HUES48 (cell line): ENCODE measurements at regions not wholly inside any gene's neighbourhood (a gene's known extent, or its start where the extent isn't known, plus 50 kb on each side); places are given as distances from the start of the nearest gene placed in this dataset.

Source experiments
- H3K27ac ChIP-seq: one replicate; pipeline ENCODE4 v1.7.0; 2013; ENCODE audit warnings: low read depth, low read length, inconsistent platforms
- H3K27me3 ChIP-seq: 2 replicates; pipeline ENCODE4 v1.6.1; 2013; ENCODE audit warnings: mild to moderate bottlenecking, low read length; ENCODE audit not compliant: control insufficient read depth, insufficient read depth
- H3K36me3 ChIP-seq: 2 replicates; pipeline ENCODE4 v1.6.1; 2013; ENCODE audit warnings: low read length; ENCODE audit not compliant: control insufficient read depth, insufficient read depth
- H3K4me1 ChIP-seq: 2 replicates; pipeline ENCODE4 v1.6.1; 2013; ENCODE audit warnings: mild to moderate bottlenecking, low read length; ENCODE audit not compliant: control insufficient read depth, insufficient read depth
- H3K4me3 ChIP-seq: 2 replicates; pipeline ENCODE4 v1.5.1; 2013; ENCODE audit warnings: mild to moderate bottlenecking, low read depth, low read length
- H3K9ac ChIP-seq: 2 replicates; pipeline ENCODE4 v1.6.1; 2013; ENCODE audit warnings: mild to moderate bottlenecking, low read depth, low read length, moderate library complexity
- H3K9me3 ChIP-seq: 2 replicates; pipeline ENCODE4 v1.6.1; 2013; ENCODE audit warnings: low read length; ENCODE audit not compliant: control insufficient read depth, insufficient read depth

- Histone ChIP-seq H3K36me3 (no peaks in the 10 kb centered on the region), H3K4me1 (no peaks in the 10 kb centered on the region), H3K4me3 (no peak overlapping the region), H3K9me3 (peaks cover 1% of the 10 kb centered on the region), H3K27me3 (no peaks in the 10 kb centered on the region), H3K27ac (no peak overlapping the region), H3K9ac (no peak overlapping the region)
Observed at GRCh38 chr12:3988519-3989217, 115.5 kb upstream of the PARP11 start.

- no peak overlapping the region for H3K4me3 ChIP-seq
- no peaks in the 10 kb centered on the region for H3K27me3 ChIP-seq
- no peak overlapping the region for H3K27ac ChIP-seq
- no peak overlapping the region for H3K9ac ChIP-seq
- no peaks in the 10 kb centered on the region for H3K4me1 ChIP-seq
- peaks cover 4% of the 10 kb centered on the region for H3K9me3 ChIP-seq
- no peaks in the 10 kb centered on the region for H3K36me3 ChIP-seq
Observed at GRCh38 chr12:3987571-3987970, 114.4 kb upstream of the PARP11 start.

DNA sequence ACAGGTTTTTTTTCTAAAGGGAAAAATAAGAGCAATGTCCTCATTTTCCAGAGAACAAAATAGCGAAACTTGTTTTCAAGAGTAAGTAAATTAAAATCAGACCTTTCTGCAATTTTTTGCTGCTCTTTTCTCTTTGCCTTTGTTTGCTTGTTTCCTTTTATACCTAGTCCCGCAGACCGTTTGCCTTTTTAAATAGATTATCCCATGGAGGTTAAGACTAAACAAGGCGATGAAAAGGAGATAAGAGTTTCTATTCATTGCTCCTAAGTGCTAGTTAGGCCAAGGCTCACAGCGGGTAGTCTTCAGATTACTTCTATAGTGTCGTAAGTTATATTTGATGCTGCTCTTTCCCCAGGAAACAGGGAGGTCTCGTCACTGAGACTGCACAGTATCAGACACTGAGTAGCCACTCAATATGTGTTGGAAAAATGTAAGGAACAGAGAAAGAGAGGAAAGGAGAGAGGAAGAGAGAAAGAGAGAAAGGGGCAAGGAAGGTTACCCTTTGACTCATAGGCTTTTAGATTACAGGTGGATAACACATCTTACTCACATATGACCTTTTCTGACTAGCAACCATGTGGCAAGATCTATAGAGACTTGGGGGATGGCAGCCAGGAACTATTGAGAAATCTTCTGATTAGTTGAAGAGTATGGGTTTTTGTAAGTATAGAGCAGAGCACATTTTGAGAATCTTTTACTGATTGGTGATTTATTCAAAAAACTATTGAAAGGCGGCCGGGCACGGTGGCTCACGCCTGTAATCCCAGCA lies 107.5 kb upstream of the PARP11 start:
- Histone ChIP-seq H3K9me3 (peaks cover 4% of the 10 kb centered on the region), H3K4me3 (no peak overlapping the region), H3K27ac (no peak overlapping the region), H3K4me1 (peaks cover 1% of the 10 kb centered on the region; the same call in 1 of the 2 replicates), H3K9ac (no peak overlapping the region), H3K36me3 (no peaks in the 10 kb centered on the region), H3K27me3 (no peaks in the 10 kb centered on the region)

DNA sequence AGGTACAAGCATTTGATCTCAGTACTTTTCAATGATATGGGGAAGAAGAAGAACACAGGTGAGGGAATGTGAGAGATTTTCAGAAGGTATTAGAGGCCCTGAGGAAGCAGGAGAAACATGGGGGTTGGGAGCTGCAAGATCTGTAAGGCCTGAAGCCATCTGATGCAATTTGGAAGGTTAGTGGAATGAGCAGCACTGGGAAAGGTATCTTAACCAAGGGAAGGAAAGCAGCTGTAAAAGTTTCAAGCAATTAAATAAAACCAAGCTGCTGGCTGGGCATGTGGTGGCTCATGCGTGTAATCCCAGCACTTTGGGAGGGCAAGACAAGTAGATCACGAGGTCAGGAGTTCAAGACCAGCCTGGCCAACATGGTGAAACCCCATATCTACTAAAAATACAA lies 104.4 kb upstream of the PARP11 start:
- no peaks in the 10 kb centered on the region for H3K9me3 ChIP-seq
- H3K27ac ChIP-seq: no peak overlapping the region
- peaks cover 3% of the 10 kb centered on the region; the same call in 1 of the 2 replicates for H3K4me1 ChIP-seq
- H3K36me3 ChIP-seq: no peaks in the 10 kb centered on the region
- no peaks in the 10 kb centered on the region for H3K27me3 ChIP-seq
- no peak overlapping the region for H3K4me3 ChIP-seq
- H3K9ac ChIP-seq: no peak overlapping the region

GRCh38 chr12:3976351-3976938 lies 103.2 kb upstream of the PARP11 start:
- Histone ChIP-seq H3K9me3 (no peaks in the 10 kb centered on the region), H3K27ac (no peak overlapping the region), H3K4me3 (no peak overlapping the region), H3K27me3 (no peaks in the 10 kb centered on the region), H3K9ac (no peak overlapping the region), H3K4me1 (peaks cover 3% of the 10 kb centered on the region; the same call in 1 of the 2 replicates), H3K36me3 (no peaks in the 10 kb centered on the region)

- no peak overlapping the region for H3K9ac ChIP-seq
- no peak overlapping the region for H3K4me3 ChIP-seq
- no peaks in the 10 kb centered on the region for H3K9me3 ChIP-seq
- H3K27me3 ChIP-seq: no peaks in the 10 kb centered on the region
- H3K27ac ChIP-seq: no peak overlapping the region
- no peaks in the 10 kb centered on the region for H3K36me3 ChIP-seq
- H3K4me1 ChIP-seq: peaks cover 3% of the 10 kb centered on the region; the same call in 1 of the 2 replicates
Observed at GRCh38 chr12:3975652-3976051, 102.5 kb upstream of the PARP11 start.

DNA sequence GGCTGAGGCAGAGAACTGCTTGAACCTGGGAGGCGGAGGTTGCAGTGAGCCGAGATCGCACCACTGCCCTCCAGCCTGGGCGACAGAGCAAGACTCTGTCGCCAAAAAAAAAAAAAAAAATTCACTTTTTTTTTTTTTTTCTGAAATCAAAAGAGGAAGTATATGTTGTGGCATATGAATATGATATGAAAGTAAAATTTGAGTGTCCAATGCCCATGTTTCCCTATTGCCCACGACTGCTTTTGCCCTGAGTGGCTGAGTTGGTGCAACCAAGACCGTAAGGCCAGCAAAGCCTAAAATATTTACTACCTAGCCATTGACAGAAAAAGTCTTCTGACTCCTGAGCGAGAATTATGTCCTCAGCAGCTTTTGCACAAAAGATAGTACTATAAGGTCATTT lies 101.7 kb upstream of the PARP11 start:
- Histone ChIP-seq H3K27ac (no peak overlapping the region), H3K4me1 (peaks cover 3% of the 10 kb centered on the region; the same call in 1 of the 2 replicates), H3K9ac (no peak overlapping the region), H3K4me3 (no peak overlapping the region), H3K36me3 (no peaks in the 10 kb centered on the region), H3K27me3 (no peaks in the 10 kb centered on the region), H3K9me3 (no peaks in the 10 kb centered on the region)

GRCh38 chr12:3973973-3974644 lies 100.9 kb upstream of the PARP11 start:
- H3K9ac ChIP-seq: no peak overlapping the region
- no peak overlapping the region for H3K4me3 ChIP-seq
- no peaks in the 10 kb centered on the region for H3K27me3 ChIP-seq
- H3K36me3 ChIP-seq: no peaks in the 10 kb centered on the region
- H3K4me1 ChIP-seq: peaks cover 3% of the 10 kb centered on the region; the same call in 1 of the 2 replicates
- H3K27ac ChIP-seq: no peak overlapping the region
- no peaks in the 10 kb centered on the region for H3K9me3 ChIP-seq

- Histone ChIP-seq H3K27me3 (no peaks in the 10 kb centered on the region), H3K9me3 (no peaks in the 10 kb centered on the region), H3K36me3 (no peaks in the 10 kb centered on the region), H3K27ac (no peak overlapping the region), H3K4me1 (peaks cover 3% of the 10 kb centered on the region; the same call in 1 of the 2 replicates), H3K4me3 (no peak overlapping the region), H3K9ac (no peak overlapping the region)
Observed at GRCh38 chr12:3973269-3973884, 100.2 kb upstream of the PARP11 start.

GRCh38 chr12:3972576-3972975 lies 99.4 kb upstream of the PARP11 start:
- Histone ChIP-seq H3K9me3 (no peaks in the 10 kb centered on the region), H3K36me3 (no peaks in the 10 kb centered on the region), H3K4me1 (peaks cover 3% of the 10 kb centered on the region; the same call in 1 of the 2 replicates), H3K27me3 (no peaks in the 10 kb centered on the region), H3K9ac (no peak overlapping the region), H3K27ac (no peak overlapping the region), H3K4me3 (no peak overlapping the region)
